ENCODE measurements at regions not wholly inside any gene's neighbourhood (a gene's known extent, or its start where the extent isn't known, plus 50 kb on each side); places are given as distances from the start of the nearest gene placed in this dataset.

GRCh38 chr2:221810245-221810644 lies 238.1 kb upstream of the EPHA4 start:
- no peaks in the 10 kb centered on the region for H4K20me1 ChIP-seq (ENCODE audit: insufficient read depth)
- intact Hi-C loops (cut with micrococcal nuclease): no loop called here
- ChIA-PET CTCF (no interaction called here), POLR2A (no interaction called here), RAD21 (ENCODE audit: low non-redundant PET in 1 of 2, low total read pairs in 2 of 2, uncharacterized antibody in 2 of 2, unreplicated experiment in 2 of 2) (no interaction called here)
- H3K9me2 ChIP-seq (ENCODE audit: insufficient read depth): no peaks in the 10 kb centered on the region
- BruUV-seq (replicated peaks): no TSS peak
- H2AFZ ChIP-seq (ENCODE audit: low read depth, low read length, poor library complexity, severe bottlenecking): no peak overlapping the region
- no peaks in the 10 kb centered on the region for H3K79me2 ChIP-seq (ENCODE audit: insufficient read depth, low read length)
- peaks cover 0 to 4% of the 10 kb centered on the region in 2 experiments; a peak in 1 of 4 replicates for H3K4me1 ChIP-seq (ENCODE audit: control insufficient read depth in 1 of 2, insufficient read depth in 2 of 2, low read length in 2 of 2)
- H3K27ac ChIP-seq (ENCODE audit: low read depth, low read length): no peak overlapping the region
- H3K9me3 ChIP-seq (ENCODE audit: control insufficient read depth in 1 of 2, insufficient read depth in 1 of 2, low read depth in 1 of 2, low read length in 2 of 2): no peaks in the 10 kb centered on the region
- H3K4me2 ChIP-seq (ENCODE audit: low read length): no peak overlapping the region
- ATAC-seq (no peak), DNase-seq (ENCODE audit: low read depth, low spot score) (no peak)
- TF ChIP-seq FOSL1 (IDR thresholded peaks at IDR 0.05; ENCODE audit: low read depth) (no peak), JUND (IDR thresholded peaks at IDR 0.05) (no peak), EZH2phosphoT487 (IDR thresholded peaks at IDR 0.05; ENCODE audit: borderline replicate concordance) (no peak), CBX3 (IDR thresholded peaks at IDR 0.05; ENCODE audit: low read depth) (no peak), POLR2AphosphoS5 (IDR thresholded peaks at IDR 0.05; ENCODE audit: low read depth, low read length) (no peak), SP1 (IDR thresholded peaks at IDR 0.05; ENCODE audit: low read depth) (no peak), EGR1 (IDR thresholded peaks at IDR 0.05; ENCODE audit: low read depth) (no peak), TCF7L2 (IDR thresholded peaks at IDR 0.05; ENCODE audit: borderline replicate concordance, extremely low read depth, insufficient read depth, insufficient read length) (no peak), RAD21 (IDR thresholded peaks at IDR 0.05; ENCODE audit: low read depth) (no peak), REST (IDR thresholded peaks at IDR 0.05; ENCODE audit: low read depth) (no peak)
- H3K27me3 ChIP-seq (ENCODE audit: insufficient read depth, low read length): peaks cover 8% of the 10 kb centered on the region; the same call in 1 of the 2 replicates
- H3K9ac ChIP-seq (ENCODE audit: low read length): no peak overlapping the region
- no peaks in the 10 kb centered on the region for H3K36me3 ChIP-seq (ENCODE audit: control insufficient read depth in 1 of 2, insufficient read depth in 2 of 2, low read length in 2 of 2)
- H3K4me3 ChIP-seq (replicated peaks in 1 of 2; ENCODE audit: low read depth in 1 of 2, low read length in 2 of 2): no peak overlapping the region

Data from HCT116 (cell line).